SU-DHL-6 (cell line): ENCODE measurements at regions not wholly inside any gene's neighbourhood (a gene's known extent, or its start where the extent isn't known, plus 50 kb on each side); places are given as distances from the start of the nearest gene placed in this dataset.

Experiments used
- EZH2phosphoT487 ChIP-seq: fragments of 200-600 bp; sonication (generic), shearing (Covaris generic); conservative IDR thresholded peaks from 2 replicates; pipeline ENCODE4 v1.6.1; 2018; ENCODE audit warnings: mild to moderate bottlenecking, antibody characterized with exemption, low read length, moderate library complexity, mixed read lengths
- TF ChIP-seq, protein P1 (sequence below): fragments of 200-600 bp; sonication (generic); IDR thresholded peaks from one replicate; pipeline ENCODE4 v1.5.1; 2017; ENCODE audit warnings: antibody characterized with exemption, mild to moderate bottlenecking, low read length, moderate library complexity; ENCODE audit not compliant: insufficient read depth, poor library complexity, severe bottlenecking

DNA sequence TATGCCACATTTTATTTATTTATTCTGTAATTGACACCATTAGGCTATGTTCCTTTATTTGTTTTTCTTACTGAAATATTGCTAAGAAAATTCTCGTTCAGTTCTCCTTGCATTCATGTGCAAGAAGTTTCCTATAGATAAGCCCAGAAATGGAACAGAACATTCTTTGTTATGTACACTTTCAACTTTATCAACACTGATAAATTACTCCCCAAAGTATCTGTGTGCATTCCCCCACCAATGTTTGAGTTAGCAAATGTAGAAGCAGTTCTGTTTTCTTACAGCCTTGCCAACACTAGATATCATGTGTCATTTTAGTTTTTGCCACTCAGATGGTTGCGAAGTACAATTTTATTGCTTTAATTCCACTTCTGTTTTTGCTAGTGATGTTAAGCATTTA is 166.4 kb upstream of the NPY2R start:
- no peak for TF ChIP-seq EZH2phosphoT487
- TF ChIP-seq, protein P1, sequence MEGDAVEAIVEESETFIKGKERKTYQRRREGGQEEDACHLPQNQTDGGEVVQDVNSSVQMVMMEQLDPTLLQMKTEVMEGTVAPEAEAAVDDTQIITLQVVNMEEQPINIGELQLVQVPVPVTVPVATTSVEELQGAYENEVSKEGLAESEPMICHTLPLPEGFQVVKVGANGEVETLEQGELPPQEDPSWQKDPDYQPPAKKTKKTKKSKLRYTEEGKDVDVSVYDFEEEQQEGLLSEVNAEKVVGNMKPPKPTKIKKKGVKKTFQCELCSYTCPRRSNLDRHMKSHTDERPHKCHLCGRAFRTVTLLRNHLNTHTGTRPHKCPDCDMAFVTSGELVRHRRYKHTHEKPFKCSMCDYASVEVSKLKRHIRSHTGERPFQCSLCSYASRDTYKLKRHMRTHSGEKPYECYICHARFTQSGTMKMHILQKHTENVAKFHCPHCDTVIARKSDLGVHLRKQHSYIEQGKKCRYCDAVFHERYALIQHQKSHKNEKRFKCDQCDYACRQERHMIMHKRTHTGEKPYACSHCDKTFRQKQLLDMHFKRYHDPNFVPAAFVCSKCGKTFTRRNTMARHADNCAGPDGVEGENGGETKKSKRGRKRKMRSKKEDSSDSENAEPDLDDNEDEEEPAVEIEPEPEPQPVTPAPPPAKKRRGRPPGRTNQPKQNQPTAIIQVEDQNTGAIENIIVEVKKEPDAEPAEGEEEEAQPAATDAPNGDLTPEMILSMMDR, result no peak
